H1 (cell line): ENCODE measurements at regions not wholly inside any gene's neighbourhood (a gene's known extent, or its start where the extent isn't known, plus 50 kb on each side); places are given as distances from the start of the nearest gene placed in this dataset.

Source experiments
- CTCF ChIA-PET: fragments of 300-600 bp; sonication (Branson Sonifier 250); formaldehyde crosslinking; loops from one replicate; lab custom pipeline; 2021; ENCODE audit not compliant: partially characterized antibody; lab: Charles Lee
- POLR2A ChIA-PET: fragments of 300-600 bp; sonication (Branson Sonifier 250); formaldehyde crosslinking; loops from one replicate; lab custom pipeline; 2021; ENCODE audit warnings: inconsistent platforms; ENCODE audit not compliant: partially characterized antibody; lab: Charles Lee
- DNase-seq, 2 experiments: peaks; one replicate each; pipeline versions ENCODE4 v3.0.0 to v3.0.0-alpha.2; 2010 to 2022; ENCODE audit warnings: low spot score in 2 of 2, low read depth in 1 of 2, mixed read lengths in 1 of 2
- FAIRE-seq: peaks from 2 replicates; lab custom pipeline; 2011; peaks lifted over from hg19 to GRCh38; lab: Jason Lieb, UNC
- H2AFZ ChIP-seq: 2 replicates; pipeline ENCODE4 v1.8.1; 2012; ENCODE audit warnings: low read length, inconsistent platforms
- H2AK5ac ChIP-seq: 2 replicates; pipeline ENCODE4 v1.6.1; 2013; ENCODE audit warnings: low read depth, low read length
- H2BK120ac ChIP-seq: replicated peaks from 2 replicates; pipeline ENCODE3; 2013; ENCODE audit warnings: low read depth, low read length, inconsistent platforms
- H2BK12ac ChIP-seq: 2 replicates; pipeline ENCODE4 v1.6.1; 2013; ENCODE audit warnings: low read depth, low read length
- H2BK15ac ChIP-seq: 2 replicates; pipeline ENCODE4 v1.6.1; 2013; ENCODE audit warnings: low read length
- H2BK20ac ChIP-seq: 2 replicates; pipeline ENCODE4 v1.6.1; 2013; ENCODE audit warnings: low read length
- H2BK5ac ChIP-seq: 2 replicates; pipeline ENCODE4 v1.6.1; 2013; ENCODE audit warnings: low read depth, low read length
- H3K14ac ChIP-seq: 2 replicates; pipeline ENCODE4 v1.6.1; 2013; ENCODE audit warnings: inconsistent platforms; ENCODE audit not compliant: insufficient read length
- H3K18ac ChIP-seq: 2 replicates; pipeline ENCODE4 v1.6.1; 2013; ENCODE audit warnings: low read length; ENCODE audit errors: extremely low read depth
- H3K23ac ChIP-seq: 2 replicates; pipeline ENCODE4 v1.6.1; 2013; ENCODE audit warnings: inconsistent platforms; ENCODE audit not compliant: insufficient read length
- H3K23me2 ChIP-seq: 2 replicates; pipeline ENCODE4 v1.6.1; 2013; ENCODE audit warnings: low read depth, low read length
- H3K27ac ChIP-seq: 2 replicates; pipeline ENCODE4 v1.6.1; 2011; ENCODE audit warnings: low read depth, low read length, inconsistent platforms
- H3K27me3 ChIP-seq, 4 experiments: replicated peaks in 1 of 4; 1 replicate in 1 of 4; 2 replicates in 3 of 4; pipeline versions ENCODE4 v1.6.1 to v1.8.1; 2011 to 2013; ENCODE audit warnings: low read length in 3 of 4, mild to moderate bottlenecking in 3 of 4, inconsistent platforms in 2 of 4, mixed read lengths in 2 of 4, moderate library complexity in 1 of 4; ENCODE audit not compliant: control insufficient read depth in 3 of 4, insufficient read depth in 3 of 4; ENCODE audit errors: extremely low read depth in 1 of 4
- H3K36me3 ChIP-seq, 4 experiments: 2 replicates each; pipeline versions ENCODE4 v1.6.1 to v1.8.1; 2011 to 2013; ENCODE audit warnings: mild to moderate bottlenecking in 4 of 4, low read length in 3 of 4, moderate library complexity in 2 of 4, control low read depth in 1 of 4, inconsistent platforms in 1 of 4; ENCODE audit not compliant: insufficient read depth in 4 of 4, control insufficient read depth in 2 of 4
- H3K4ac ChIP-seq: replicated peaks from 2 replicates; pipeline ENCODE3; 2013; ENCODE audit warnings: low read length, low read depth, mixed read lengths, inconsistent platforms; ENCODE audit not compliant: insufficient read length
- H3K4me1 ChIP-seq, 4 experiments: replicated peaks in 1 of 4; 1 replicate in 1 of 4; 2 replicates in 3 of 4; pipeline versions ENCODE4 v1.6.1 to v1.8.1; 2011 to 2013; ENCODE audit warnings: low read length in 3 of 4, inconsistent platforms in 2 of 4, mixed read lengths in 1 of 4; ENCODE audit not compliant: insufficient read depth in 4 of 4, control insufficient read depth in 3 of 4
- H3K4me2 ChIP-seq, 2 experiments: 2 replicates each; pipeline versions ENCODE4 v1.6.1 to v1.8.1; 2011 to 2013; ENCODE audit warnings: low read depth in 2 of 2, low read length in 2 of 2, control low read depth in 1 of 2, inconsistent platforms in 1 of 2, mild to moderate bottlenecking in 1 of 2; ENCODE audit not compliant: insufficient read depth in 1 of 2
- H3K4me3 ChIP-seq, 4 experiments: fragments of 200-600, 300-600 bp in 1 of 4; sonication (generic), shearing (Covaris generic), sonication (Bioruptor Twin) in 1 of 4; 2 replicates each; pipeline versions ENCODE4 v1.5.1 to v1.8.1; 2011 to 2016; ENCODE audit warnings: low read length in 4 of 4, low read depth in 3 of 4, control low read depth in 2 of 4, inconsistent platforms in 2 of 4, mild to moderate bottlenecking in 2 of 4, mixed read lengths in 1 of 4, moderate library complexity in 1 of 4; ENCODE audit not compliant: insufficient read depth in 2 of 4; ENCODE audit errors: extremely low read depth in 1 of 4
- H3K56ac ChIP-seq: replicated peaks from 2 replicates; pipeline ENCODE3; 2013; ENCODE audit warnings: low read depth, mild to moderate bottlenecking, mixed read lengths, low read length, inconsistent platforms; ENCODE audit not compliant: insufficient read length
- H3K79me1 ChIP-seq: 2 replicates; pipeline ENCODE4 v1.6.1; 2013; ENCODE audit warnings: low read depth, low read length, control low read depth
- H3K79me2 ChIP-seq, 2 experiments: 2 replicates each; pipeline versions ENCODE4 v1.6.1 to v1.8.1; 2012 to 2013; ENCODE audit warnings: low read length in 2 of 2, mild to moderate bottlenecking in 2 of 2, inconsistent platforms in 1 of 2; ENCODE audit not compliant: insufficient read depth in 2 of 2, control insufficient read depth in 1 of 2
- H3K9ac ChIP-seq, 4 experiments: replicated peaks in 1 of 4; 1 replicate in 1 of 4; 2 replicates in 3 of 4; pipeline versions ENCODE4 v1.6.1 to v1.8.1; 2011 to 2013; ENCODE audit warnings: low read depth in 3 of 4, low read length in 3 of 4, control low read depth in 2 of 4, mild to moderate bottlenecking in 2 of 4, moderate library complexity in 2 of 4, inconsistent platforms in 1 of 4; ENCODE audit errors: extremely low read depth in 1 of 4
- H3K9me3 ChIP-seq, 2 experiments: 2 replicates each; pipeline versions ENCODE4 v1.6.1 to v1.8.1; 2012 to 2013; ENCODE audit warnings: mild to moderate bottlenecking in 2 of 2, moderate library complexity in 2 of 2, control low read depth in 1 of 2, inconsistent platforms in 1 of 2, low read depth in 1 of 2, low read length in 1 of 2, mixed read lengths in 1 of 2; ENCODE audit not compliant: insufficient read depth in 2 of 2
- H4K20me1 ChIP-seq, 2 experiments: replicated peaks in 1 of 2; 2 replicates each; pipeline versions ENCODE3 to v1.8.1; 2011 to 2013; ENCODE audit warnings: inconsistent platforms in 2 of 2, low read length in 2 of 2, mild to moderate bottlenecking in 1 of 2; ENCODE audit not compliant: insufficient read depth in 2 of 2, control insufficient read depth in 1 of 2
- H4K5ac ChIP-seq: 2 replicates; pipeline ENCODE4 v1.6.1; 2013; ENCODE audit warnings: low read length, low read depth, mixed read lengths, inconsistent platforms; ENCODE audit not compliant: insufficient read length
- H4K8ac ChIP-seq: 2 replicates; pipeline ENCODE4 v1.8.0; 2013; ENCODE audit warnings: mild to moderate bottlenecking, moderate library complexity, low read length, inconsistent platforms; ENCODE audit not compliant: insufficient read depth; ENCODE audit errors: extremely low read depth
- H4K91ac ChIP-seq: replicated peaks from 2 replicates; pipeline ENCODE3; 2013; ENCODE audit warnings: low read length, mixed read lengths, inconsistent platforms; ENCODE audit not compliant: insufficient read length
- EGR1 ChIP-seq: IDR thresholded peaks from 2 replicates; pipeline ENCODE4 v1.6.1; 2011; ENCODE audit warnings: low read depth, low read length, borderline replicate concordance
- FOSL1 ChIP-seq: IDR thresholded peaks from 2 replicates; pipeline ENCODE4 v1.6.1; 2011; ENCODE audit warnings: mild to moderate bottlenecking, low read depth, low read length, moderate library complexity; ENCODE audit not compliant: insufficient read depth
- HDAC2 ChIP-seq, 2 experiments: fragments of 300-600 bp in 1 of 2; sonication (generic) in 1 of 2; IDR thresholded peaks; 2 replicates each; pipeline ENCODE4 v1.6.1; 2011 to 2012; ENCODE audit warnings: low read depth in 2 of 2, low read length in 2 of 2, mild to moderate bottlenecking in 2 of 2, moderate library complexity in 2 of 2, borderline replicate concordance in 1 of 2, inconsistent platforms in 1 of 2
- PHF8 ChIP-seq: fragments of 200-600 bp; sonication (generic); conservative IDR thresholded peaks from 2 replicates; pipeline ENCODE4 v1.7.1; 2012; ENCODE audit warnings: low read depth, mild to moderate bottlenecking, inconsistent platforms, low read length, moderate library complexity
- SAP30 ChIP-seq: fragments of 300-600 bp; sonication (generic); IDR thresholded peaks from 2 replicates; pipeline ENCODE4 v1.7.1; 2012; ENCODE audit warnings: low read length, moderate library complexity, mild to moderate bottlenecking, inconsistent platforms; ENCODE audit not compliant: insufficient read depth, insufficient replicate concordance
- SP2 ChIP-seq: IDR thresholded peaks from 2 replicates; pipeline ENCODE4 v1.6.1; 2012; ENCODE audit warnings: mild to moderate bottlenecking, low read length, inconsistent platforms
- WGBS, 2 experiments: shearing (Covaris generic) in 1 of 2; methylation state at CpG; one replicate each; pipeline versions ENCODE4 v1.1.6 to v1.1.7; 2013 to 2015; ENCODE audit warnings: low lambda C conversion rate in 2 of 2, mixed read lengths in 2 of 2, inconsistent platforms in 1 of 2, low coverage in 1 of 2, missing lambda C conversion rate in 1 of 2; ENCODE audit not compliant: insufficient replicate concordance in 2 of 2, insufficient coverage in 1 of 2, insufficient read length in 1 of 2; ENCODE audit errors: extremely low coverage in 1 of 2, missing lambda C conversion rate in 1 of 2; 5-methylcytosine and 5-hydroxymethylcytosine counted together
- TF ChIP-seq, protein P1 (sequence below): IDR thresholded peaks from 2 replicates; pipeline ENCODE4 v1.6.1; 2012; ENCODE audit warnings: low read length, inconsistent platforms
- TF ChIP-seq, protein P2 (sequence below), 3 experiments: IDR thresholded peaks; 1 replicate in 2 of 3; 2 replicates in 1 of 3; pipeline versions ENCODE4 v1.5.1 to v1.6.1; 2011; ENCODE audit warnings: low read length in 3 of 3, mild to moderate bottlenecking in 3 of 3, inconsistent platforms in 2 of 3, low read depth in 1 of 3, moderate library complexity in 1 of 3; ENCODE audit not compliant: insufficient read depth in 1 of 3; ENCODE audit errors: control extremely low read depth in 1 of 3

DNA sequence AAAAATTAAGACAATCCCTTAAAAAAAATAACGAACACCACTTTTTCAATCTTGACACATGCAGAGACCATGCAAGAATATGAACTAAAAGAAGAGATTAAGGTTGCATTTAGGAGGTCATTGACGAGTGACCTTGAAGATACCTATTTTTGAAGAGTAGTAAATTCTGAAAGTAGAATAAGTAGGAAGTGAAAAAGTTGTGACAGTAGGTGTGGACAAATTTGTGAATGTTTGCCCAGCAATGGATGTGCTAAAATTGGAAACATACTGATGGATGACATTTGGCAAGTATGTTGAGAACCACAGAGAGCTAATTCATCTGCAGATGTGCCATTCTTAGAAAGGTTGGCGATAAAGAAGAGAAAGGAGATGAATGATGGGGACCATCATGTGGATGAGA is 213.7 kb upstream of the VCX3A start:
- no peak overlapping the region for H3K4ac ChIP-seq
- H2BK20ac ChIP-seq = no peak overlapping the region
- FAIRE-seq (peak; percentile 28), DNase-seq (no peak)
- H2AK5ac ChIP-seq = no peak overlapping the region
- no peak overlapping the region for H3K23ac ChIP-seq
- H4K91ac ChIP-seq = no peak overlapping the region
- no peak overlapping the region for H2BK15ac ChIP-seq
- H3K27me3 ChIP-seq = no peaks in the 10 kb centered on the region
- H3K4me2 ChIP-seq = no peak overlapping the region
- H4K5ac ChIP-seq = no peak overlapping the region
- H3K18ac ChIP-seq = no peak overlapping the region
- no peaks in the 10 kb centered on the region for H3K23me2 ChIP-seq
- no peaks in the 10 kb centered on the region for H3K4me1 ChIP-seq
- H4K20me1 ChIP-seq = no peaks in the 10 kb centered on the region
- H2AFZ ChIP-seq = no peak overlapping the region
- TF ChIP-seq SAP30 = no peak
- TF ChIP-seq EGR1 = no peak
- TF ChIP-seq SP2 = no peak
- TF ChIP-seq, protein P1, sequence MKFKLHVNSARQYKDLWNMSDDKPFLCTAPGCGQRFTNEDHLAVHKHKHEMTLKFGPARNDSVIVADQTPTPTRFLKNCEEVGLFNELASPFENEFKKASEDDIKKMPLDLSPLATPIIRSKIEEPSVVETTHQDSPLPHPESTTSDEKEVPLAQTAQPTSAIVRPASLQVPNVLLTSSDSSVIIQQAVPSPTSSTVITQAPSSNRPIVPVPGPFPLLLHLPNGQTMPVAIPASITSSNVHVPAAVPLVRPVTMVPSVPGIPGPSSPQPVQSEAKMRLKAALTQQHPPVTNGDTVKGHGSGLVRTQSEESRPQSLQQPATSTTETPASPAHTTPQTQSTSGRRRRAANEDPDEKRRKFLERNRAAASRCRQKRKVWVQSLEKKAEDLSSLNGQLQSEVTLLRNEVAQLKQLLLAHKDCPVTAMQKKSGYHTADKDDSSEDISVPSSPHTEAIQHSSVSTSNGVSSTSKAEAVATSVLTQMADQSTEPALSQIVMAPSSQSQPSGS = no peak
- TF ChIP-seq HDAC2 (IDR thresholded peaks at IDR 0.05; ENCODE audit: borderline replicate concordance in 1 of 2, low read depth in 2 of 2, low read length in 2 of 2) = no peak
- TF ChIP-seq, protein P2, sequence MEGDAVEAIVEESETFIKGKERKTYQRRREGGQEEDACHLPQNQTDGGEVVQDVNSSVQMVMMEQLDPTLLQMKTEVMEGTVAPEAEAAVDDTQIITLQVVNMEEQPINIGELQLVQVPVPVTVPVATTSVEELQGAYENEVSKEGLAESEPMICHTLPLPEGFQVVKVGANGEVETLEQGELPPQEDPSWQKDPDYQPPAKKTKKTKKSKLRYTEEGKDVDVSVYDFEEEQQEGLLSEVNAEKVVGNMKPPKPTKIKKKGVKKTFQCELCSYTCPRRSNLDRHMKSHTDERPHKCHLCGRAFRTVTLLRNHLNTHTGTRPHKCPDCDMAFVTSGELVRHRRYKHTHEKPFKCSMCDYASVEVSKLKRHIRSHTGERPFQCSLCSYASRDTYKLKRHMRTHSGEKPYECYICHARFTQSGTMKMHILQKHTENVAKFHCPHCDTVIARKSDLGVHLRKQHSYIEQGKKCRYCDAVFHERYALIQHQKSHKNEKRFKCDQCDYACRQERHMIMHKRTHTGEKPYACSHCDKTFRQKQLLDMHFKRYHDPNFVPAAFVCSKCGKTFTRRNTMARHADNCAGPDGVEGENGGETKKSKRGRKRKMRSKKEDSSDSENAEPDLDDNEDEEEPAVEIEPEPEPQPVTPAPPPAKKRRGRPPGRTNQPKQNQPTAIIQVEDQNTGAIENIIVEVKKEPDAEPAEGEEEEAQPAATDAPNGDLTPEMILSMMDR (IDR thresholded peaks at IDR 0.05; ENCODE audit: control extremely low read depth in 1 of 3, insufficient read depth in 1 of 3, low read depth in 1 of 3, low read length in 3 of 3) = no peak
- TF ChIP-seq PHF8 = no peak
- TF ChIP-seq FOSL1 = no peak
- no peak overlapping the region for H2BK12ac ChIP-seq
- H4K8ac ChIP-seq = no peak overlapping the region
- H3K79me1 ChIP-seq = no peaks in the 10 kb centered on the region
- no peak overlapping the region for H3K4me3 ChIP-seq
- WGBS, 2 experiments = 93% methylated on average over 3 of the region's 3 CpGs; no CpG with 5 or more reads in 1 of the 2 experiments
- no peak overlapping the region for H3K14ac ChIP-seq
- no peaks in the 10 kb centered on the region for H3K9me3 ChIP-seq
- no peak overlapping the region for H2BK120ac ChIP-seq
- no peak overlapping the region for H3K27ac ChIP-seq
- H2BK5ac ChIP-seq = no peak overlapping the region
- H3K79me2 ChIP-seq = no peaks in the 10 kb centered on the region
- H3K56ac ChIP-seq = no peak overlapping the region
- H3K9ac ChIP-seq = no peak overlapping the region
- POLR2A ChIA-PET = no interaction called here
- H3K36me3 ChIP-seq = no peaks in the 10 kb centered on the region
- CTCF ChIA-PET = interaction anchor here (0.6 kb wide), 1 partner anchor 161 kb away, joined by 3 read pairs; no protein-coding TSS in a partner anchor
